Mesenchymal stem cell (in vitro differentiated cells and primary cell): ENCODE measurements at regions not wholly inside any gene's neighbourhood (a gene's known extent, or its start where the extent isn't known, plus 50 kb on each side); places are given as distances from the start of the nearest gene placed in this dataset.

Experiments used
- DNase-seq: peaks from one replicate; pipeline ENCODE4 v3.0.0-alpha.2; 2013
- H2AFZ ChIP-seq: one replicate; pipeline ENCODE4 v1.6.1; 2013; ENCODE audit warnings: low read depth, mild to moderate bottlenecking, control low read depth, inconsistent platforms, low read length, moderate library complexity
- H2AK5ac ChIP-seq: 2 replicates; pipeline ENCODE4 v1.6.1; 2013; ENCODE audit warnings: low read length, moderate library complexity, mild to moderate bottlenecking, inconsistent platforms; ENCODE audit not compliant: severe bottlenecking
- H2BK120ac ChIP-seq: one replicate; pipeline ENCODE4 v1.6.1; 2013; ENCODE audit warnings: low read depth, mild to moderate bottlenecking, inconsistent platforms, low read length, moderate library complexity
- H2BK12ac ChIP-seq, 2 experiments: one replicate each; pipeline ENCODE4 v1.6.1; 2013; ENCODE audit warnings: inconsistent platforms in 2 of 2, low read length in 2 of 2, mild to moderate bottlenecking in 2 of 2, moderate library complexity in 2 of 2, control low read depth in 1 of 2
- H2BK15ac ChIP-seq: one replicate; pipeline ENCODE4 v1.6.1; 2013; ENCODE audit warnings: mild to moderate bottlenecking, low read depth, inconsistent platforms; ENCODE audit not compliant: poor library complexity, severe bottlenecking
- H2BK5ac ChIP-seq: 2 replicates; pipeline ENCODE4 v1.6.1; 2013; ENCODE audit warnings: low read depth, mild to moderate bottlenecking, low read length, control low read depth, inconsistent platforms; ENCODE audit not compliant: poor library complexity, severe bottlenecking
- H3K14ac ChIP-seq, 2 experiments: one replicate each; pipeline ENCODE4 v1.6.1; 2013; ENCODE audit warnings: inconsistent platforms in 2 of 2, low read length in 2 of 2, control low read depth in 1 of 2, mild to moderate bottlenecking in 1 of 2, moderate library complexity in 1 of 2
- H3K18ac ChIP-seq, 2 experiments: one replicate each; pipeline ENCODE4 v1.6.1; 2013; ENCODE audit warnings: inconsistent platforms in 2 of 2, low read length in 2 of 2, control low read depth in 1 of 2, low read depth in 1 of 2, mild to moderate bottlenecking in 1 of 2
- H3K23ac ChIP-seq, 2 experiments: one replicate each; pipeline ENCODE4 v1.6.1; 2013; ENCODE audit warnings: inconsistent platforms in 2 of 2, low read length in 2 of 2, mild to moderate bottlenecking in 2 of 2, moderate library complexity in 2 of 2, control low read depth in 1 of 2
- H3K27ac ChIP-seq: 2 replicates; pipeline ENCODE4 v1.5.1; 2013; ENCODE audit warnings: mild to moderate bottlenecking, moderate library complexity, low read length, control low read depth, inconsistent platforms; ENCODE audit not compliant: poor library complexity, severe bottlenecking
- H3K27me3 ChIP-seq, 2 experiments: 2 replicates each; pipeline versions ENCODE4 v1.6.1 to v1.7.0; 2013; ENCODE audit warnings: low read length in 2 of 2, mild to moderate bottlenecking in 2 of 2, moderate library complexity in 2 of 2, control low read depth in 1 of 2, inconsistent platforms in 1 of 2; ENCODE audit not compliant: control insufficient read depth in 1 of 2, insufficient read depth in 1 of 2
- H3K36me3 ChIP-seq, 2 experiments: 2 replicates each; pipeline versions ENCODE4 v1.6.1 to v1.7.0; 2013; ENCODE audit warnings: low read length in 2 of 2, control low read depth in 1 of 2, inconsistent platforms in 1 of 2, low read depth in 1 of 2, mild to moderate bottlenecking in 1 of 2; ENCODE audit not compliant: insufficient read depth in 2 of 2, control insufficient read depth in 1 of 2
- H3K4ac ChIP-seq, 2 experiments: one replicate each; pipeline ENCODE4 v1.6.1; 2013; ENCODE audit warnings: inconsistent platforms in 2 of 2, low read length in 2 of 2, mild to moderate bottlenecking in 2 of 2, moderate library complexity in 2 of 2, control low read depth in 1 of 2, low read depth in 1 of 2
- H3K4me1 ChIP-seq: 2 replicates; pipeline ENCODE4 v1.6.1; 2013; ENCODE audit warnings: low read depth, low read length, control low read depth; ENCODE audit not compliant: control insufficient read depth, insufficient read depth
- H3K4me2 ChIP-seq: 2 replicates; pipeline ENCODE4 v1.6.1; 2013; ENCODE audit warnings: low read length, mild to moderate bottlenecking, inconsistent platforms; ENCODE audit not compliant: poor library complexity, severe bottlenecking
- H3K4me3 ChIP-seq, 2 experiments: 2 replicates each; pipeline versions ENCODE4 v1.5.1 to v1.7.0; 2013; ENCODE audit warnings: low read length in 2 of 2, mild to moderate bottlenecking in 2 of 2, control low read depth in 1 of 2, low read depth in 1 of 2; ENCODE audit not compliant: insufficient read depth in 1 of 2
- H3K79me1 ChIP-seq: replicated peaks from 2 replicates; pipeline ENCODE4 v1.6.1; 2013; ENCODE audit warnings: mild to moderate bottlenecking, control low read depth, low read length, inconsistent platforms; ENCODE audit not compliant: poor library complexity, severe bottlenecking
- H3K9ac ChIP-seq: 2 replicates; pipeline ENCODE4 v1.7.0; 2013; ENCODE audit warnings: mild to moderate bottlenecking, low read length, moderate library complexity
- H3K9me3 ChIP-seq: 2 replicates; pipeline ENCODE4 v1.7.0; 2013; ENCODE audit warnings: mild to moderate bottlenecking, low read length; ENCODE audit not compliant: control insufficient read depth
- H4K8ac ChIP-seq: one replicate; pipeline ENCODE4 v1.6.1; 2013; ENCODE audit warnings: inconsistent platforms, mild to moderate bottlenecking, low read length, moderate library complexity
- H4K91ac ChIP-seq: one replicate; pipeline ENCODE4 v1.6.1; 2013; ENCODE audit warnings: mild to moderate bottlenecking, low read length, inconsistent platforms
- WGBS: methylation state at CpG from one replicate; pipeline ENCODE4 v1.1.7; 2013; ENCODE audit warnings: mixed read lengths; 5-methylcytosine and 5-hydroxymethylcytosine counted together

DNA sequence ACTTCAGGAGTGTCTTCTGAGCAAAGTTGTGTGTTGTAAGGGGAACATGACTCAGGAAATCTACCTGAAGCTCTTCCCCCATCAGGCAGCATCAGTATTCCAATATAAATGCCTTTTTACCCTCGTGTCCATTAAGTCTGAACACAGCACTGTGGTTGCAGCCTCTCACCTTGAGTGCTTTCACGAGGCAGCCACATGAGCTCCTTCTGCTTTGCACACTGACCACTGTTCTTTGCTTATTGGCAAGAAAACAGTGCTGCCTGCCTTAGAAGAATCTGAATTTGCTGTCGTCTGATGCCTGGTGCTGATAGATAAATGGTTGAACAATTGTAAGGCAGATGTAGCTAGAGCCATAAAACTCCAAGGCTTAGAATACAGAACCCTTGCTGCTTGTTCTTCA lies 139.6 kb upstream of the WDR1 start:
- Histone ChIP-seq H2BK15ac (no peak overlapping the region), H3K23ac (no peak overlapping the region), H3K4me3 (no peak overlapping the region), H3K9ac (no peak overlapping the region), H3K9me3 (peaks cover 2% of the 10 kb centered on the region), H3K18ac (no peak overlapping the region), H3K4me2 (no peak overlapping the region), H2AFZ (no peak overlapping the region), H2BK12ac (no peak overlapping the region), H2AK5ac (no peak overlapping the region), H4K91ac (no peak overlapping the region), H3K27ac (no peak overlapping the region), H2BK120ac (no peak overlapping the region), H3K27me3 (peaks cover 0 to 3% of the 10 kb centered on the region in 2 experiments), H3K36me3 (no peaks in the 10 kb centered on the region), H2BK5ac (no peak overlapping the region), H4K8ac (no peak overlapping the region), H3K14ac (no peak overlapping the region), H3K4ac (no peak overlapping the region), H3K79me1 (no peaks in the 10 kb centered on the region), H3K4me1 (no peaks in the 10 kb centered on the region)
- no peak for DNase-seq
- WGBS = 35% methylated on average over 3 of the region's 3 CpGs

DNA sequence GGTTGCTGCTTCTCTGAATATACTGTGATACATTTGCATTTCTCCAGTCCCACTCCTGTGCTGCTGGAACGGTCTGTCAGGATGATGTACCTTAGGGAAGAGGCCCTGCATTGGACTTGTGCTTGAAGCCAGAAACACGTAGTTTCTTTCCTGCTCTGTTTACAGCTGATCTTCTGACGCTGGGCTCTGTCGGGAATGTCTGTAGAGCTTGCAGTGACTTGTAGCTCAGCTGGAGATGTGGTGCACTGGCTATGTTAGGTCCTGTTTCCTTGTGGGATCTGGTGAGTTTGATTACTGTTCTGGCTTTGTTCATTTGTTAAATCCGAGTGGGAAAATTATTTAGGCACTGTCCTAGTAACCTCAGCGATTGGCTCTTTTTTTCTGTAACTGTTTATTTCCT lies 137.2 kb upstream of the WDR1 start:
- WGBS = 61% methylated on average over 6 of the region's 6 CpGs

DNA sequence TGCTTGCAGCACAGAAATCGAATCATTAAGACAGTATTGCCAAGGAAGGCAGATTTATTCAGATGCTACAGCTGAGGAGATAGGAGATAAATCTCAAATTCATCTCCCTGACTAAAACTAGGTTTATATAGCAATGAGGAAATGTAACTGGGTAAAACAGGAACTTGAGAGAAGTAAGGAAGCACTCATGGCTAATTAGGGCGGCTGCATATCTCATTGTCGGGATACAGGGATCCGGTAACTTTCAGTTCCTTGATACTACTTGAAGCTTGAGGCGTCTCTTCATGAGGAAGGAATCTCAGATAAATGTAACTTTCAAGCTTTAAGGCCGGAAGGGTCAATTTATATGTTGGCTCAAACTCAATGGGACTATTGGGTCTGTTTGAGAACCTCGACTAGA lies 129.2 kb upstream of the WDR1 start:
- no peak overlapping the region for H2BK12ac ChIP-seq
- H3K18ac ChIP-seq = no peak overlapping the region
- no peak for DNase-seq
- no peak overlapping the region for H2AK5ac ChIP-seq
- H3K14ac ChIP-seq = no peak overlapping the region
- no peak overlapping the region for H2BK120ac ChIP-seq
- H3K4ac ChIP-seq = no peak overlapping the region
- H2BK15ac ChIP-seq = no peak overlapping the region
- no peak overlapping the region for H4K8ac ChIP-seq
- no peaks in the 10 kb centered on the region for H3K9me3 ChIP-seq
- no peak overlapping the region for H3K23ac ChIP-seq
- no peak overlapping the region for H2AFZ ChIP-seq
- no peaks in the 10 kb centered on the region for H3K79me1 ChIP-seq
- no peak overlapping the region for H2BK5ac ChIP-seq
- no peak overlapping the region for H3K4me3 ChIP-seq
- no peak overlapping the region for H3K27ac ChIP-seq
- no peaks in the 10 kb centered on the region for H3K4me1 ChIP-seq
- no peak overlapping the region for H3K4me2 ChIP-seq
- no peak overlapping the region for H4K91ac ChIP-seq
- 70% methylated on average over 6 of the region's 7 CpGs for WGBS
- H3K9ac ChIP-seq = no peak overlapping the region
- peaks cover 0 to 4% of the 10 kb centered on the region in 2 experiments for H3K27me3 ChIP-seq
- no peaks in the 10 kb centered on the region for H3K36me3 ChIP-seq

More for the DNA sequence above, 137.2 kb upstream of the WDR1 start:
- Histone ChIP-seq H3K27me3 (no peaks in the 10 kb centered on the region), H2AFZ (no peak overlapping the region), H3K4me2 (no peak overlapping the region), H4K8ac (no peak overlapping the region), H3K9ac (no peak overlapping the region), H2AK5ac (no peak overlapping the region), H2BK5ac (no peak overlapping the region), H3K4ac (no peak overlapping the region), H3K36me3 (no peaks in the 10 kb centered on the region), H3K4me3 (no peak overlapping the region), H2BK120ac (no peak overlapping the region), H3K4me1 (no peaks in the 10 kb centered on the region), H3K23ac (no peak overlapping the region), H2BK15ac (no peak overlapping the region), H3K18ac (no peak overlapping the region), H3K9me3 (peaks cover 2% of the 10 kb centered on the region), H3K79me1 (no peaks in the 10 kb centered on the region), H3K14ac (no peak overlapping the region), H3K27ac (no peak overlapping the region), H4K91ac (no peak overlapping the region), H2BK12ac (no peak overlapping the region)
- no peak for DNase-seq

DNA sequence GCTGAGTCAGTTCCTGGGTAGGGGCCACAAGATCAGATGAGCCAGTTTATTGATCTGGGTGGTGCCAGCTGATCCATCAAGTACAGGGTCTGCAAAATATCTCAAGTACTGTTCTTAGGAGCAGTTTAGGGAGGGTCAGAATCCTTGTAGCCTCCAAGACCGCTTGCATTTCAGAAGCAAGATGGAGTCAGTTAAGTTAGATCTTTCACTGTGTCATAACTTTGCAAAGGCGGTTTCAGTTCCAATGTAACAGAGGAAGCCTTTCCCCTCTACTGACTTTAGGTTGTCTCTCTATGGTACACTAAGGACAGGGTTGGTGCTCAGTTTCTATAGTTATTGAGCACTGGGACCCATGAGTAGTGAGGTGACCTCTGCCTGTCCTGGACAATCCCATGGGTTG lies 127.3 kb upstream of the WDR1 start:
- no peaks in the 10 kb centered on the region for H3K9me3 ChIP-seq
- no peak overlapping the region for H2BK12ac ChIP-seq
- H3K27me3 ChIP-seq = peaks cover 0 to 4% of the 10 kb centered on the region in 2 experiments
- no peak overlapping the region for H2AFZ ChIP-seq
- no peak overlapping the region for H3K4me3 ChIP-seq
- 61% methylated on average over 2 of the region's 2 CpGs for WGBS
- H3K79me1 ChIP-seq = no peaks in the 10 kb centered on the region
- H3K4me1 ChIP-seq = no peaks in the 10 kb centered on the region
- no peak overlapping the region for H4K91ac ChIP-seq
- no peak overlapping the region for H3K23ac ChIP-seq
- no peak overlapping the region for H2AK5ac ChIP-seq
- H3K9ac ChIP-seq = no peak overlapping the region
- H3K18ac ChIP-seq = no peak overlapping the region
- no peak for DNase-seq
- no peak overlapping the region for H2BK5ac ChIP-seq
- H3K27ac ChIP-seq = no peak overlapping the region
- no peak overlapping the region for H3K4ac ChIP-seq
- H3K14ac ChIP-seq = no peak overlapping the region
- H2BK15ac ChIP-seq = no peak overlapping the region
- no peaks in the 10 kb centered on the region for H3K36me3 ChIP-seq
- no peak overlapping the region for H3K4me2 ChIP-seq
- no peak overlapping the region for H2BK120ac ChIP-seq
- H4K8ac ChIP-seq = no peak overlapping the region
